VCaP (cell line): ENCODE measurements at regions not wholly inside any gene's neighbourhood (a gene's known extent, or its start where the extent isn't known, plus 50 kb on each side); places are given as distances from the start of the nearest gene placed in this dataset.

Source experiments
- H3K27ac ChIP-seq: fragments of 450-650 bp; 2 replicates; pipeline ENCODE4 v1.5.1; 2017
- CTCF ChIP-seq: fragments of 450-650 bp; conservative IDR thresholded peaks from 2 replicates; pipeline ENCODE4 v1.5.1; 2017; ENCODE audit warnings: mild to moderate bottlenecking, moderate library complexity

GRCh38 chr16:73882651-73883050 lies 414.0 kb upstream of the PSMD7 start:
- no peak for TF ChIP-seq CTCF
- no peak overlapping the region for H3K27ac ChIP-seq

DNA sequence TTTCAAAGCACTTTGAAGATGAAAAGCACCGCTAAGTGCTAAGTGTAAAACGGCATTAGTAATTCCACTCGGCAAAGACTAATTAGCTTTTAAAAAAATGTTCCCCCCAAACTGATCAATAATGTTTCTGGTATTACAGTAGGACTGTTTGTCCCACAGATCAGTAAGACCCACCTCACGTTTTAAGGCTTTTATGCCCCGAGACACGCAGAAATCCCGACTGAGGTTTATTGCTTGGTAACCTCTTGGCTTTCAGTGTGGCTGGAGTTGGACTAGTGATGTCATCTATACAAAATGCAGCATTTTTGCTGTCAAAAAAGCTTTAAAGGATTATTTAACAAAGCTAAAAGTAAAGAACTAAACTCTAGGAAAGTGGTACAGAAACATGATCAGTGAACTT lies 414.6 kb upstream of the PSMD7 start:
- H3K27ac ChIP-seq = no peak overlapping the region
- no peak for TF ChIP-seq CTCF

GRCh38 chr16:73879621-73880020 lies 417.0 kb upstream of the PSMD7 start:
- no peak overlapping the region for H3K27ac ChIP-seq
- no peak for TF ChIP-seq CTCF

DNA sequence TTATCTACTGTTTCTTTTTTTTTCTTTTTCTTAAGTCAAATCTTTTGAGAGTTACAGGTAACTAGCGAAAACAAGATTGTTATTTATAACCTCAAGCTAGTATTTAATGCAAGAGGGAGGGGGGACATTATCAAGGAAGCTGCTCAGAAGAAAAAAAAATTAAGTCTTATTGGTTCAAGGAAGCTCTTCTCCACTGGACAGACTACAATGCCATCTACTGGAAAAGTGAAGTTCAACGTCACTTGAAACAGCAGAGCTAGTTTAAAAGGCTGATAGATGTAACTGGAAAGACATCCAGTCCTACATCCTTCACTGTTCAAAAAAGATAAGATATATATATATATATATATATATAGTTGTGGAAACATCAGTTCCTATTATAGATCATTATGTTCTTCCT lies 418.0 kb upstream of the PSMD7 start:
- H3K27ac ChIP-seq = no peak overlapping the region
- TF ChIP-seq CTCF = peak; percentile 66

DNA sequence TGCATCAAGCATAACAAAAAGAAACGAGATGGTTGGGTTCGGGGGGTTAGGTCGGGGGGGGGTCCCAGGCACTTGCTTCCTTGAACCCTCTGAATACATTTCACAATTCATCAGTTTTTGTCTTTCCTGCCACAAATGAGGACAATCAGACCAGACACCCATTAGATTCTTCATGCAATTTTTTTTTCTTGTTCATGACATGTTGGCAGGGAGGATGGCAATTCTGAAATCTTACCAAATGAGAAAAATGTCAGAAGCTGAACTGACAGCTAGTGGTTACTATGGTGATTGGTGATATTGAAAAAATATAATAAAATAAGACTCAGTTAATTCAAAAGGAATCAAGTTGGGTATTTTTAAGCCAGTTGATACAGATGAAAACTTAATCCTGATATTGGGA lies 419.5 kb upstream of the PSMD7 start:
- no peak for TF ChIP-seq CTCF
- H3K27ac ChIP-seq = no peak overlapping the region

GRCh38 chr16:73875996-73876690 lies 420.5 kb upstream of the PSMD7 start:
- no peak for TF ChIP-seq CTCF
- no peak overlapping the region for H3K27ac ChIP-seq

DNA sequence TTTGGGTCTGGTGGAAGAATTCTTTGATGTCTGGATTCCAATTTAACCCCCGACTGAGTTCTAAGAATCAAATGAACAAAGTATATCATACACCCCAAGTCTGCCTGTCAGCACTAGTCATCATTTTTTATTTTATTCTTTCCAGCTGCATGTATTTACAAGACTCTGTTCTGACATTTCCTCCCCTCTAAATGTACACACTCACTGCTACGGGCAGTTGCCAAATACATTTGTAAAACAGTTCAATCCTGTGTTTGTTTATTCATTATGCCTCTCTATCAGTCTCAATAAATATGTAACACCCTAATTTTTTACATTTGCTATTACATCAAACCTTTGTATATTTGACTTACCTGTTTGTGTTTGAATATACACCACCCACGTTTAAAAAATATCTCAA lies 422.3 kb upstream of the PSMD7 start:
- H3K27ac ChIP-seq = no peak overlapping the region
- no peak for TF ChIP-seq CTCF

- H3K27ac ChIP-seq = no peak overlapping the region
- no peak for TF ChIP-seq CTCF
These were observed 423.0 kb upstream of the PSMD7 start for GRCh38 chr16:73873643-73874042.
